ENCODE measurements at regions not wholly inside any gene's neighbourhood (a gene's known extent, or its start where the extent isn't known, plus 50 kb on each side); places are given as distances from the start of the nearest gene placed in this dataset.

GRCh38 chr5:86095092-86095491 lies 522.6 kb upstream of the COX7C start (continued):
- TF ChIP-seq CEBPZ (IDR thresholded peaks at IDR 0.05; ENCODE audit: low read depth, low read length) = no peak
- no peak for TF ChIP-seq CBX3 (IDR thresholded peaks at IDR 0.05; ENCODE audit: borderline replicate concordance, low read depth)

GRCh38 chr5:86101966-86102365 lies 515.8 kb upstream of the COX7C start:
- ATAC-seq = no peak
- intact Hi-C loops (cut with micrococcal nuclease; ENCODE audit: unreplicated experiment) = no loop called here
- Histone ChIP-seq H3K36me3 (ENCODE audit: control insufficient read depth in 2 of 2, insufficient read depth in 2 of 2, low read length in 1 of 2) (no peaks in the 10 kb centered on the region), H3K4me1 (ENCODE audit: control insufficient read depth, insufficient read depth, low read length) (no peaks in the 10 kb centered on the region), H3K79me2 (ENCODE audit: control insufficient read depth, insufficient read depth, low read length) (no peaks in the 10 kb centered on the region), H4K20me1 (ENCODE audit: control insufficient read depth, insufficient read depth) (no peaks in the 10 kb centered on the region), H3K9ac (ENCODE audit: control insufficient read depth, insufficient read depth, low read length) (no peak overlapping the region), H3K27me3 (replicated peaks in 1 of 2; ENCODE audit: control insufficient read depth in 2 of 2, insufficient read depth in 2 of 2, low read length in 1 of 2) (no peaks in the 10 kb centered on the region), H3K27ac (ENCODE audit: control insufficient read depth, insufficient read depth) (no peak overlapping the region), H3K4me3 (no peak overlapping the region), H2AFZ (ENCODE audit: control insufficient read depth, low read depth, low read length) (no peak overlapping the region), H3K4me2 (ENCODE audit: control insufficient read depth, insufficient read depth) (no peak overlapping the region), H3K9me3 (replicated peaks; ENCODE audit: control insufficient read depth, insufficient read depth, low read length) (no peaks in the 10 kb centered on the region)
- WGBS (ENCODE audit: insufficient coverage, insufficient replicate concordance, low lambda C conversion rate, missing lambda C conversion rate) = 52% methylated on average over 6 of the region's 6 CpGs
- FAIRE-seq = no peak
- no peak for DNase-seq (ENCODE audit: low read depth, low spot score)
- ChIA-PET RAD21 (ENCODE audit: unreplicated experiment) (no interaction called here), POLR2A (no interaction called here), CTCF (no interaction called here), SMC1A (ENCODE audit: uncharacterized antibody, unreplicated experiment) (no interaction called here)
- no TSS peak for BruUV-seq (replicated peaks)
- in situ Hi-C loops (cut with MboI) = no loop called here
- TF ChIP-seq MXI1 (IDR thresholded peaks at IDR 0.05; ENCODE audit: low read depth, low read length) = no peak
- no peak for TF ChIP-seq GATAD2B (conservative IDR thresholded peaks at IDR 0.05; ENCODE audit: low read depth)
- TF ChIP-seq MLLT1 (IDR thresholded peaks at IDR 0.05) = no peak
- no peak for TF ChIP-seq E2F4 (IDR thresholded peaks at IDR 0.05; ENCODE audit: low read depth, low read length)
- no peak for TF ChIP-seq KDM1A (IDR thresholded peaks at IDR 0.05; ENCODE audit: borderline replicate concordance)
- TF ChIP-seq RCOR1 (conservative IDR thresholded peaks at IDR 0.05; ENCODE audit: low read depth, low read length) = no peak
- no peak for TF ChIP-seq HDGF (IDR thresholded peaks at IDR 0.05)
- TF ChIP-seq SMARCA5 (IDR thresholded peaks at IDR 0.05) = no peak
- TF ChIP-seq STAT1 (conservative IDR thresholded peaks at IDR 0.05) = no peak
- TF ChIP-seq RELB (IDR thresholded peaks at IDR 0.05; ENCODE audit: low read depth) = no peak
- no peak for TF ChIP-seq ZNF217 (IDR thresholded peaks at IDR 0.05)
- TF ChIP-seq IRF3 (IDR thresholded peaks at IDR 0.05) = no peak
- TF ChIP-seq ZSCAN29 (IDR thresholded peaks at IDR 0.05) = no peak
